Posterior vena cava (tissue), 2 donors: ENCODE measurements at regions not wholly inside any gene's neighbourhood (a gene's known extent, or its start where the extent isn't known, plus 50 kb on each side); places are given as distances from the start of the nearest gene placed in this dataset.

Experiments
- DNase-seq: peaks from one replicate; pipeline ENCODE4 v3.0.0-alpha.2; 2020; ENCODE audit warnings: low spot score
- intact Hi-C, 2 donors: fragments of 100-400 bp; cut with DNase I; formaldehyde crosslinking; loops; one replicate each; pipeline versions ENCODE4 v1.14.1 to v1.14.2; 2022 to 2023
- donor health status: DM: yes; HTN: yes; CAD: no.
- donor health status: DM: yes; HTN: yes; CAD: no.

GRCh38 chr1:25033828-25034705 is 104.0 kb upstream of the RUNX3 start:
- DNase-seq, result peak; percentile 90
- intact Hi-C loops, result no loop called here

GRCh38 chr1:25033030-25033827 is 103.2 kb upstream of the RUNX3 start:
- intact Hi-C loops, result no loop called here
- no peak for DNase-seq

GRCh38 chr1:25031966-25032667 is 102.0 kb upstream of the RUNX3 start:
- intact Hi-C loops, result no loop called here

GRCh38 chr1:25031601-25031965 is 101.5 kb upstream of the RUNX3 start:
- intact Hi-C loops, result no loop called here
- DNase-seq, result no peak

More at GRCh38 chr1:25031966-25032667, 102.0 kb upstream of the RUNX3 start:
- no peak for DNase-seq

- DNase-seq, result no peak
- intact Hi-C loops, result no loop called here
Measured at GRCh38 chr1:25030674-25031589, 100.9 kb upstream of the RUNX3 start.

DNA sequence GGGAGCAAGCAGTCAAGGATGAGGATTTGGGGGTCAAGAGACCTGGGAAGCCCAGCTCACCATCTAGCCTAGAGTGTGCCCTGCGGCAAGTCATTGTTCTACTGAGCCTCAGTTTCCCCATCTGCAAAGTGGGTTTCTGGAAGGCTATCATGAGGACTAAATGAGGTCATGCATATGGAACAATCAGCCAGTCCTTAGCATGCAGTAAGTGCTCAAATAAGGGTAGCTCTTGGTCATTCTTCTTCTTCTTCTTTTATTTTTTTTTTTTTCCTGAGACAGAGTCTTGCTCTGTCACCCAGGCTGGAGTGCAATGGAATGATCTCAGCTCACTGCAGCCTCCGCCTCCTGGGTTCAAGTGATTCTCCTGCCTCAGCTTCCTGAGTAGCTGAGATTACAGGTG is 99.9 kb upstream of the RUNX3 start:
- intact Hi-C loops, result no loop called here

GRCh38 chr1:25028907-25029599 is 99.0 kb upstream of the RUNX3 start:
- DNase-seq, result no peak
- intact Hi-C loops, result no loop called here

More for the DNA sequence above, 99.9 kb upstream of the RUNX3 start:
- no peak for DNase-seq

DNA sequence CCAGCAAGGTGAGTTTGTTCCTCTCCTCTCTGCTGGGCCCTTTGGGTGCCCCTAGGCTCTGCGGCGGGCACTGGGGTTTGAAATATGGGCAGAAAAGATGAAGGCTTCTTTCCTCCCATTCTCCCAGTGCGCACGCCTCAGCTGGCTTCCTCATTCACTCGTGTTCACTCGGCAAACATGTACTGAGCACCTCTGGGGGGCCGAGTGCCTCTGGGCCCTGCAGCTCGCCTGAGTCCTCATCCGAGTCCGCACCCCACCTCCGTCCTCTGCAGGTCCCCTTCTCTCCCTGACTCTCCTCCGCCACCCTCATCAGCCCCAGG is 98.5 kb upstream of the RUNX3 start:
- DNase-seq, result no peak
- intact Hi-C loops, result no loop called here

DNA sequence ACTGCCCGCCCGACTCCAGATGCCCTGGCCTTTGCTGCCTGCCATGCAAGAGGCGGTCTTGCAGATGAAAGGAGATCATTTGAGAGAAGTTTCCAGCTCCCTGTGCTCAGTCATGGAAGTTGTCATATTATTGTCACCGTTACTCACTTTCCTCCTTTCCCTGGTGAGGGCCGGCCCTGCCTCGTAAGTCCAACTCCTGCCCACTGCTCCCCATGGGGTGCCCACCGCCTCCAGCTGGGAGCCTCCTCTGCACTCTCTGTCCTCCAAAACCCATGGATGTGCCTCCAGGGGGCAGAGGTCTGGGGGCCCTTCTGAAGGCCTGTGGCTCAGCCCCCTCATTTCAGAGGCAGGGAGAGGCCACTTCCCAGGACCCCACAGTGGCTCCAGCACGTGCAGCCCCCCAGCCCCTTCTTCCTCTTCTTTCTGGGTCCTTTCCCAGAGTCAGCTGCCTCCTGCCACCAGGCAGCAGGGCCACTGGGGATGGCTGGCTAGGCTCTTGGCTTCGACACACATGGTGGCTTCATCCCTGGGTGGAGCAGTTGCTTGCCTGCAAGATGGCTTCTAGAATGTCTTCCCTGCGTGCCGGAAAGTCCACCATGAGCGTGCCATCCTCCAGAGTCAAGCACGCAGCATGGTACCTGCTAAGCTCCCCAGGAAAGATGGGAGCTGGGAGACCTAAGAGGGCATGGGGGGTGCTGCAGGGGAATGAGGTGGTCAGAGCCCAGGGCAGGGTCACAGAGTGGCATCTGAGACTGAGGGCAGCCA is 97.9 kb upstream of the RUNX3 start:
- no peak for DNase-seq
- intact Hi-C loops, result no loop called here

- DNase-seq, result no peak
- intact Hi-C loops, result no loop called here
Measured at GRCh38 chr1:25026730-25027450, 96.8 kb upstream of the RUNX3 start.

- intact Hi-C loops, result no loop called here
- DNase-seq, result no peak
Measured at GRCh38 chr1:25026304-25026703, 96.2 kb upstream of the RUNX3 start.

- intact Hi-C loops, result no loop called here
- no peak for DNase-seq
Measured at GRCh38 chr1:25024615-25025350, 94.7 kb upstream of the RUNX3 start.

DNA sequence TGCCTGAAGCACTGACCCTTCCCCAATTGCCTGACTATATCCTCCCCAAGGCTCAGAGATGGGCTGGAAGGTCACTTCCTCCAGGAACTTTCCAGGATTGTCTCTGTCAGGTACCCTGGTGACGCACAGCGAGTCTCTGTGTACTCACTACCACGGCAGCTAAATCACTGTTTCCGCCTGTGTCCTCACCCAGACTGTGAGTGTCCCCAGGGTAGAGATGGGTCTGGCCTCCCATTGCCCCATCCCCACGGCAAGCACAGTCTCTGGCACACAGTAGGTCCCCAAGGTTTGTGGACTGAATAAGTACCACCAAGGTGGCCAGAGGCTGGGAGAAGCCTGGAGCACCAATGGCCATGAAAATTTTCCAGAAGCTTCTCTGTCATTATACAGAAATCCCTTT is 93.8 kb upstream of the RUNX3 start:
- no peak for DNase-seq
- intact Hi-C loops, result no loop called here

DNA sequence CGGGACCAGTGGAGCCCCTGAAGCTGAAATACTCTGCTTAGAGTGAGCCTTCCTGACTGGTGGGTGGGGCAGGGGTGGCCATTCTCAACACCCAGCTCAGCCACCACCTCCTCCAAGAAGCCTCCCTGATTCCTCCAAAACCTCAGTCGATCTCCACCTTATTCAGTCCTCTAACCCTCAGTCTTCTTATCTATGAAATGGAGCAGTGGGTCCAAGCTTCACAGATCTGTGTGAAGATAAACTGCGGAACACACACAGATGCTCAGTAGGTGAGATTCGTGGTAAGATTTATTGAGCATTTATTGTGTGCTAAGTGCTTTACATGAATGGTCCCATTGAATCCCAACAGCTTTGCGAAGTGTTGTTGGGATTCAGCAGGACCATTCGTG is 93.1 kb upstream of the RUNX3 start:
- no peak for DNase-seq
- intact Hi-C loops, result no loop called here

GRCh38 chr1:25022361-25023189 is 92.5 kb upstream of the RUNX3 start:
- DNase-seq, result peak; percentile 90
- intact Hi-C loops, result no loop called here
